Uterus (tissue), 3 donors: ENCODE measurements at regions not wholly inside any gene's neighbourhood (a gene's known extent, or its start where the extent isn't known, plus 50 kb on each side); places are given as distances from the start of the nearest gene placed in this dataset.

Source experiments
- DNase-seq, 2 donors: peaks; one replicate each; pipeline ENCODE4 v3.0.0-alpha.2; 2019 to 2020
- H3K27ac ChIP-seq, 2 donors: fragments of 200-600 bp; sonication (generic); 1 replicate in 1 of 2; 2 replicates in 1 of 2; pipeline ENCODE4 v1.5.1; 2016 to 2018
- H3K27me3 ChIP-seq, 2 donors: fragments of 200-600 bp; sonication (generic); one replicate each; pipeline ENCODE4 v1.5.1; 2018 to 2019; ENCODE audit warnings: control low read depth in 1 of 2
- H3K36me3 ChIP-seq, 2 donors: fragments of 200-600 bp; sonication (generic); one replicate each; pipeline ENCODE4 v1.5.1; 2019; ENCODE audit warnings: control low read depth in 1 of 2
- H3K4me1 ChIP-seq, 2 donors: fragments of 200-600 bp; sonication (generic); one replicate each; pipeline ENCODE4 v1.5.1; 2018 to 2019; ENCODE audit warnings: control low read depth in 1 of 2
- H3K4me3 ChIP-seq, 2 donors: fragments of 200-600 bp; sonication (generic); 1 replicate in 1 of 2; 2 replicates in 1 of 2; pipeline ENCODE4 v1.5.1; 2018 to 2019; ENCODE audit warnings: mild to moderate bottlenecking in 1 of 2
- H3K9me3 ChIP-seq, 2 donors: fragments of 200-600 bp; sonication (generic); one replicate each; pipeline ENCODE4 v1.5.1; 2019; ENCODE audit warnings: control low read depth in 1 of 2
- POLR2A ChIP-seq, 2 donors: fragments of 450-650 bp; IDR thresholded peaks; one replicate each; pipeline ENCODE4 v1.6.1; 2016; ENCODE audit warnings: antibody characterized with exemption in 2 of 2, mild to moderate bottlenecking in 1 of 2, moderate library complexity in 1 of 2
- intact Hi-C: fragments of 100-400 bp; cut with DNase I; formaldehyde crosslinking; loops from one replicate; pipeline ENCODE4 v1.15.1; 2023; ENCODE audit warnings: low total_unique reads
- TF ChIP-seq, protein P1 (sequence below), 4 experiments: fragments of 200-600 bp in 2 of 4; fragments of 450-650 bp in 2 of 4; sonication (generic) in 2 of 4; IDR thresholded peaks; one replicate each; pipeline ENCODE4 v1.5.1; 2016 to 2019; ENCODE audit warnings: antibody characterized with exemption in 4 of 4, mild to moderate bottlenecking in 2 of 4, moderate library complexity in 1 of 4
- donor health status: DM: yes; HTN: yes; CAD: no.

DNA sequence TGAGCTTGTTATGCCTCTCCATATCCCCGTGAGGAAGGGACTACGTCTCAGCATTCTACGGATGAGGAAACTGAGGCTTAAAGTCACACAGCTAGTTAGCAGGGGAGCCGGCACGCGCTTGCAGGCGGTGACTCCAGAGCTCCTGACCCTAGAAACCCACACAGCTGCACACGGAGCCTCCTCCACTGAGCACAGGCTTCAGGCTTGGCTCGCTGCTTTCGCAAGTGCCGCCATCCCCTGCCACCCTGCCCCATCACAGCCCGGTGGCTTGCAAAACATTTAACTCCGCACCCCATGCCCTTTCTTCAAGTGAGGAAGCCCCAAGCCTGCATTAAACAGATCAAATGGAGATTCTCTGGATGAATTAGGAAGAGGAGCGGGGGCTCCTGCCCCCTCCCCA is 138.3 kb downstream of the HSD17B3 start:
- no peak for TF ChIP-seq POLR2A (IDR thresholded peaks at IDR 0.05)
- TF ChIP-seq, protein P1, sequence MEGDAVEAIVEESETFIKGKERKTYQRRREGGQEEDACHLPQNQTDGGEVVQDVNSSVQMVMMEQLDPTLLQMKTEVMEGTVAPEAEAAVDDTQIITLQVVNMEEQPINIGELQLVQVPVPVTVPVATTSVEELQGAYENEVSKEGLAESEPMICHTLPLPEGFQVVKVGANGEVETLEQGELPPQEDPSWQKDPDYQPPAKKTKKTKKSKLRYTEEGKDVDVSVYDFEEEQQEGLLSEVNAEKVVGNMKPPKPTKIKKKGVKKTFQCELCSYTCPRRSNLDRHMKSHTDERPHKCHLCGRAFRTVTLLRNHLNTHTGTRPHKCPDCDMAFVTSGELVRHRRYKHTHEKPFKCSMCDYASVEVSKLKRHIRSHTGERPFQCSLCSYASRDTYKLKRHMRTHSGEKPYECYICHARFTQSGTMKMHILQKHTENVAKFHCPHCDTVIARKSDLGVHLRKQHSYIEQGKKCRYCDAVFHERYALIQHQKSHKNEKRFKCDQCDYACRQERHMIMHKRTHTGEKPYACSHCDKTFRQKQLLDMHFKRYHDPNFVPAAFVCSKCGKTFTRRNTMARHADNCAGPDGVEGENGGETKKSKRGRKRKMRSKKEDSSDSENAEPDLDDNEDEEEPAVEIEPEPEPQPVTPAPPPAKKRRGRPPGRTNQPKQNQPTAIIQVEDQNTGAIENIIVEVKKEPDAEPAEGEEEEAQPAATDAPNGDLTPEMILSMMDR (IDR thresholded peaks at IDR 0.05), result no peak

DNA sequence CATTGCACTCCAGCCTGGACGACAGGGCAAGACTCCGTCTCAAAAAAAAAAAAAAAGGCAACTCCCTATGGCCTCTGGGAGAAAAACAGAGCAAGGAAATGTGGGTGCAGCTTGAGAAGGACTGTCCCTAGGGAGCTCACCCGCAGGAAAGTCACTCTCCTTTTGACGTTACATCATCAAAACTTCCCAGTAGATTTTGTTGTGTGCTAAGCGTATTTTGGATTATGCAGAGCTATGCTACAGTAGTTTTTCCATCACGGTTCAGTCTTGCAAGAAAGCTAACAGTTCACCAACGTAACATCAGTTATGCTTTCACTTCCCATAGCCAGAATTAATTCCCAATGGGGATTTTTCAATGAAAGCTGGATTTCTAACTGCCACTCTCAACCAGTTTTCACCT is 138.8 kb downstream of the HSD17B3 start:
- Histone ChIP-seq H3K36me3 (no peaks in the 10 kb centered on the region), H3K27ac (no peak overlapping the region), H3K4me3 (no peak overlapping the region), H3K9me3 (no peaks in the 10 kb centered on the region), H3K4me1 (no peaks in the 10 kb centered on the region), H3K27me3 (no peaks in the 10 kb centered on the region)
- no peak for DNase-seq
- intact Hi-C loops, result no loop called here
- TF ChIP-seq POLR2A (IDR thresholded peaks at IDR 0.05), result no peak
- TF ChIP-seq, protein P1 (IDR thresholded peaks at IDR 0.05), result no peak

More for the DNA sequence above, 138.3 kb downstream of the HSD17B3 start:
- DNase-seq, result no peak
- Histone ChIP-seq H3K36me3 (no peaks in the 10 kb centered on the region), H3K27ac (no peak overlapping the region), H3K27me3 (no peaks in the 10 kb centered on the region), H3K4me3 (no peak overlapping the region), H3K9me3 (no peaks in the 10 kb centered on the region), H3K4me1 (no peaks in the 10 kb centered on the region)
- intact Hi-C loops, result no loop called here

DNA sequence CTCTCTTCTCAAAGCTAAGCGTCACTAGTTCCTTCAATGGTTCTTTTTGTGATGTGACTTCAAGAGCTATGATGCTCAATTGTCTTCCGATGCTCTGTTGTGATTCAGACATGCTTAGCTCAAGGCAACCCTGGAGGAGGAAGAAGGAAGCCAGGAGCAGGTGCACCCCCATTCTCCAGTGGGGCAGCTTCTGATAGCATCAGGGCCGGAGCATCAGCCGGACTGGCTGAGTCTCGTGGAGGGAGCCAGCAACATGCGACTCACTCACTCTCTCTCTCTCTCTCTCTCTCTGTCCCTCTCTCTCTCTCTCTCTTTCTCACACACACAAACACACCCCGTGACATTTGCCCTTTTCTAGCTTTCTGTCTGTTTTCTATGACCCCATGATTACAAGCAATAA is 140.2 kb downstream of the HSD17B3 start:
- Histone ChIP-seq H3K4me1 (no peaks in the 10 kb centered on the region), H3K36me3 (no peaks in the 10 kb centered on the region), H3K27me3 (no peaks in the 10 kb centered on the region), H3K4me3 (no peak overlapping the region), H3K27ac (no peak overlapping the region), H3K9me3 (no peaks in the 10 kb centered on the region)
- no peak for DNase-seq
- intact Hi-C loops, result no loop called here
- TF ChIP-seq, protein P1 (IDR thresholded peaks at IDR 0.05), result no peak
- no peak for TF ChIP-seq POLR2A (IDR thresholded peaks at IDR 0.05)

DNA sequence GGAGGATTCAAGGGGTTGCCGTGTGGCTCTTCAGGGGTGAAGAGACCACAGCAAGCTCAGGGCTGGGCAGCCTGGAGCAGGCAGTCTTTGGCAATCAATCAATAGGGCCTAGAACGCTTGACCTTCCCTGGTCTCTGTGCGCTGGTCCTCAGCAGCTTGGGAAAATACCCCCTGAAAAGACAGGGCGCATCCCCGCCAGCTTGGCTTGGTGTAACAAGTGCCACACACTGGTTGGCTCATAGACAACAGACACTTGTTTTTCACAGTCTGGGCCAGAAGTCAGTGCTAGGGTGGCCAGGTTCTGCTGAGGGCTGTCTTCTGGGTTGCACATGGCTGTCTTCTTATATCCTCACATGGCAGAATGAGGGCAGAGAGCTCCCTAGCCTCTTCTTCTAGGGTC is 141.1 kb downstream of the HSD17B3 start:
- H3K27ac ChIP-seq, result no peak overlapping the region
- no peaks in the 10 kb centered on the region for H3K36me3 ChIP-seq
- H3K4me3 ChIP-seq, result no peak overlapping the region
- no peak for TF ChIP-seq POLR2A (IDR thresholded peaks at IDR 0.05)
- TF ChIP-seq, protein P1 (IDR thresholded peaks at IDR 0.05), result no peak
- no peaks in the 10 kb centered on the region for H3K9me3 ChIP-seq
- intact Hi-C loops, result no loop called here
- no peak for DNase-seq
- no peaks in the 10 kb centered on the region for H3K27me3 ChIP-seq
- H3K4me1 ChIP-seq, result no peaks in the 10 kb centered on the region

DNA sequence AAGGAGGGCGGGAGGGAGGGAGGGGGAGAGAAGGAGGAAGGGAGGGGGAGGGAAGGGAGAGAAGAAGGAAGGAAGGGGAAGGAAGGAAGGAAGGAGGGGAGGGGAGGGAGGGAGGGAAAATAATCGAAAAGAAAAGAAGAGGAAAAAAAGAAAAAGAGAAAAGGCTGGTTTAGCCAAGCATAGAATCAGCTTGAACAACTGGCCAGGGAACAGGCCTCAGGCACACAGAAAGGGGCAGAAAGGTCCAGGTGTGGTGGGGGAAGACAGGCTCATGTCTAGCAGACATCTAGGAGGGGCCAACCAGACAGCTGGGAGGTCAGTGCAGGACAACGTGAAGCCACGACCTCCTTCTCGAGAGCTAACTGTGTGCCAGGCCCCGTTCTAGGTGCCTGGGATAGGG is 141.8 kb downstream of the HSD17B3 start:
- TF ChIP-seq, protein P1 (IDR thresholded peaks at IDR 0.05), result no peak
- TF ChIP-seq POLR2A (IDR thresholded peaks at IDR 0.05), result no peak
- DNase-seq, result no peak
- Histone ChIP-seq H3K27me3 (no peaks in the 10 kb centered on the region), H3K4me3 (no peak overlapping the region), H3K27ac (no peak overlapping the region), H3K9me3 (no peaks in the 10 kb centered on the region), H3K4me1 (no peaks in the 10 kb centered on the region), H3K36me3 (no peaks in the 10 kb centered on the region)
- intact Hi-C loops, result no loop called here
